GM21515 (cell line): ENCODE measurements at regions not wholly inside any gene's neighbourhood (a gene's known extent, or its start where the extent isn't known, plus 50 kb on each side); places are given as distances from the start of the nearest gene placed in this dataset.
"Not testable (repeated sequence)": the region's sequence is repeated elsewhere in the genome, so short reads cannot be mapped to it uniquely, and the experiment has no call there.

Source experiments
- ATAC-seq: cut with Tn5 transposase; IDR thresholded peaks from one replicate; pipeline ENCODE4 v1.9.1; 2021; ENCODE audit not compliant: unreplicated experiment

DNA sequence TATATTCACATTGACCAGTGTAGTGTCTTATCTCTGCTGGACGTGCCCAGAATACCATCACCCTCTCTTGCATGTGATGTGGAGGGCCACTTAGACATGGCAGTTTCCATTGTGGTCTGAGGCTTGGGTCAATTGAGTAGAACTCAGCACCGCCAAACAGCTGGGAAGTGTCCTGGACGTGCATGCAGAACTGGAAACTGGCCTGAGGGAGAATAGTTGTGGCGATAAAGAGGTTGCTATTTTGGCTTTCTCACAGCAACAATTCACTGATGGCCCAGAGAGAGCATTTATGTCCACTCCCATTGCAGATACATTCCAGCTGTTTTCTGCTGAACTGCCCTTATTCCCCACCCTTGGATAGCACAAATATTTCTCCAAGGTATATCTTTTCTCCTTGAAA is 210.1 kb upstream of the DAAM1 start:
- no peak for ATAC-seq

DNA sequence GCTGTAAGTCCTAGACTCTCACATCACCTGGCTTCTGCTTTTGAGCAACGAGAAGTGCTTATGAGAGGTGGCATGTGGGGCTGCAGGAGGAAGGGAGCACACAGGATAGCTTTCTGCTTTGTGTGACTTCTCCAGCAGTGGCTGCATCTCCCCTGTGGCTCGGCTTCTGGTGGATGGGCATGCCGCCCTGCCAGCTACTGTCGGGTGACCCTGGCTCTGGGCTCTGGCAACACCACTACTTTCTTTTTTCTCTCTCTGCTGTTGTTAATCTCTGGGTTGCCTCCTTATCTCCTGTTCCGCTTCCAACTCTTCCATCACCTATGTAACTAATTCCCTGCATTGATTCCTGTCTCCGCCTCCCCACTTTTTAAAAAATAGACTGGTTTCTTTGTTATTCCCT is 209.1 kb upstream of the DAAM1 start:
- no peak for ATAC-seq

DNA sequence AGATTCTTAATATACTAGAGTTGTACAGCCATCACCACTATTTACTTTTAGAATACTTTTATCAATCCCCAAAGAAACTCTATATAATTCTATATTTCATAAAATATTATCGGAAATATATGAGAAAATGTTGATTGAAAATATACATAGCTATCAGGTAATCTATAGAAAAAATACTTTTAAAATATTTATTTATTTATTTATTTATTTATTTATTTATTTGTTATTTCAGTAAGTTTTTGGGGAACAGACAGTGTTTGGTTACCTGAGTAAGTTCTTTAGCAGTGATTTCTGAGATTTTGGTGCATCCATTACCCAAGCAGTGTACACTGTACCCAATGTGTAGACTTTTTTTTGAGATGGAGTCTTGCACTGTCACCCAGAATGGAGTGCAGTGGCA is 206.6 kb upstream of the DAAM1 start:
- no peak for ATAC-seq

DNA sequence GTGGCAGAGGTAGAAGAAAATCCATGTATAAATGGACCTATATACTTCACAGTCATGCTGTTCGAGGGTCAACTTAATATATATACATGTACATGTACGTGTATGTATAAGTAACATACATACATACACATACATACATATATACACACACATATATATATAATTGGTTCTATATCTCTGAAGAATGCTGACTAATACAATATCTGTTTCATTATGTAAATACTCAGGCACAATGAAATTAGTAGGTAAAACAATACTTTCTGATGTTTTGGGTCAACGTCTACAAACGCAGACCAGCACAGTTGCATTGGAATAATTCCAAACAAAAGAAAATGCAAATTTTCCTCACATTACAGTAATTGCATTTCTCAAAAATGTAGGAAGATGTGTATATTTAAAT is 202.7 kb upstream of the DAAM1 start:
- no peak for ATAC-seq

DNA sequence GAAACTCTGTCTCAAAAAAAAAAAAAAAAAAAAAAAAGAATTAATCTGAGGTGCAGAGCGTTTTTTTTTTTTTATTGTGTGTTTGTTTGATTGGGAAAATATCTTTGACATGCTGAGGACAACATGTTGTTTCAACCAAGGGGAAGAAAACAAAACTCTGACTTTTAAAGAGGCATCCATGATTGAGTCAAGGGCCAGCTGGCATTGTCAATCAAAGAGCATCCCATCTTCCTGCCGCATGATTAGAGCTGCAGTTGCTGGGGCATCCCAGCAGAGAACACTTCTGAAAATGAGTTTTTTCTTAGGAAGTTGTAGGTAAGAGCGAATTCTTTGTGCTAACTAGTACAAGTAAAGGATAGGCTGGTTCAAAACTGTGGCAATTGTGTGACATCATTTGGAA is 200.9 kb upstream of the DAAM1 start:
- no peak for ATAC-seq

DNA sequence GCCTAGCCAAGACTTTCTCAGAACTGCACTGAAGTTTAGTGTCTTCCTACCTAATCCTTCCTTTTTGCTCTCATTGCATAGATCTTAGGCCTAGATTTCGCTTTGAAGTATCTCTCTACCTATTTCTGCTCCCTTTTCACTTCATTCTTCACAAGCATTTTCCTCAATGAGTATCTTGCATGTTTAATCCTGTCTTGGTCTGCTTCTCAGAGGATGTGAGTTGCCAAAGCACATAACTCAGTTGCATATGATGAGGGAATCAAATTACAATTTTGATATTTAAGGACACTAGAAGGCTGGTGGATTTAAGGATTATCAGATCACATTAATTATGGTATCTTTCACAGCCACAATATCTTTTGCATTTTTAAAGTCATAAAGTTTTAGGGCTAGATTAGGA is 195.5 kb upstream of the DAAM1 start:
- no peak for ATAC-seq

DNA sequence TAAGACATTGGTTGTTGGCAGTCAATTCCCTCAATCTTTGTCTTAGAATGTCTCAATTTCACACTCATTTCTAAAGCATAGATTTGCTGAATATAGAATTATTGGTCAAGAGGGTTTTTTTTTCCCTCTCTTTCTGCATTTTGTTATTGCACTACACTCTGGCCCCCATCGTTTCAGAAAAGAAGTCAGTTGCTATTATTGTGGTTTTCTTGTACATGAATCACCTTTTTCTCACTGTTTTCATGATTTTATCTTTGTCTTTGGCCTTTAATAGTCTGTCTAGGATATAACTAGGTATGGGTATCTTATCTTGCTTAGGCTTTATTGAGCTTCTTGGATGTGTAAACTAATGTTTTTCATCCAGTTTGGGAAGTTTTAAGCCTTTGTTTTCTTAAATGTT is 194.3 kb upstream of the DAAM1 start:
- no peak for ATAC-seq

DNA sequence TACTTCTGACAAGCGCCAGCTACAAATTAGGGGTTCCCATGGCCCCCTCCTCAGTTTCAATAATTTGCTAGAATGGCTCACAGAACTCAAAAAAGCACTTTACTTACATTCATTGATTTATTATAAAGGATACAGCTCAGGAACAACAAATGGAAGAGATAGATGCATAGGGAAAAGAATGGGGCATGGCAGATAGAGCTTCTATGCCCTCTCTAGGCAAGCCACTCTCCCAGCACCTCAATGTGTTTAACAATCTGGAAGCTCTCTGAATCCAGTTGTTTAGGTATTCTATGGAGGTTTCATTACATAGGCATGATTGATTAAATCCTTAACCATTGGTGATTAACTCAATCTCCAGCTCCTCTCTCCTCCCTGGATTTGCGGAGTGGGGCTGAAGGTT is 184.5 kb upstream of the DAAM1 start:
- no peak for ATAC-seq

DNA sequence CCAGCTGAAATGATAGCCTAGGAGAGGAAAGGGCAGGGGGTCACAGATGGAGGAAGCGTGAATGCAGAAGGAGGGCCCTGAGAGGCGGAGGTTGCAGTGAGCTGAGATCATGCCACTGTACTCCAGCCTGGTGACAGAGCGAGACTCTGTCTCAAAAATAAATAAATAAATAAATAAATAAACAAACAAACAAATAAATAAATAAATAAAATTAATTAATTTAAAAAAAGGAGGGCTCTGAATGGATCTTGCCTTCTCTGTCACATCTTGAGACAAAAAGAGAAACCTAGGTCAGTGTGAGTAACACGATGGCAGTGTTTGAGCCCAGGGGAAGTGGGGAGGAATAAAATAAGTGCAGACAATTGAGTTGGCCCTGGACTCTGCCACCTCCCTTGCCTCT is 182.3 kb upstream of the DAAM1 start:
- not testable (repeated sequence) for ATAC-seq

DNA sequence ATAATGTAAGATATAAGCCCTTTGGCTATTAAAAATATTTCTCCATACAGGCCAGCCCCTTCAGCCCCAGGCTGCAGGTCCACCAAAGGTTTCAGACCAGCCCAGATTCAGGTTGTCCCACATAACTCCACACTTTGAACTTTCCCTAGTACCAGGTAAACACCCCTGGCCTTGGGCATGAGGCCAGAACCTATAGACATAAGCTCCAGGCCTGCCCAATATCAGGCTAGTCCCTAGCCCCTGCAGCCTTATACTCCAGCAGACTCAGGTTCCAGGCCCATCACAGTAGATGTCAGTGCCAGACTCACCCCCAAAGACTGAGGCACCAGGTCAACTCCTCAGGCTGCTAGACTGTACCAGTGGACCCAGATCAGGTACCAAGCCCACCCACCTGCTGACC is 178.5 kb upstream of the DAAM1 start:
- ATAC-seq: no peak

DNA sequence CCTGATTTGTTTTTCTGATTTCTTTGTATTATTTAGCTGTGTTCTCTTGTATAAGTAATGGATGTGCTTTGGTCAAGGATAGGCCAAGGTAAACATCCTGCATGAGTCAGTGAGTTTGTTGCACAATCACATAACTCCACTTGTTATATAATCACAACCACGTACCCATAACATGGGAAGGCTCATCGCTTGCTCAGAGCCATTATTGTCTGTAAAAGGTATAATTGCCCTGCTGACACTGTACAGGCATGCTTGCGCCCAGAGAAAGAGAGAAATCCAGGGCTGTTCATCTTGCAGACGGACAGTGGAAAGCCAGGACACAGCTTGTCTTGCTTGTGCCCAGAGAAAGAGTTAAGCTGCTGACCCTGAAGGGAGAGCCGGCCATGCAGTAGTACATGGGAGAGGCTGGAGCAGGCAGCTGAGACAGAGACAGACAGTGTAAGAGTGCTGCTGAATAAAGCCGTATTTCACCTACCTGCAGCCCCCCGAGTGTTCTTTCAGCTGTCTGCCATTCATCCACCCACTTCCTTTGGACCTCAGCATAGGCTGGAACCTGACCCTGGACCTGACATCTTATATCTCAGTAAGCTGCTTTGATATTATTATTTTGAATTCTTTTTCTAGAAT is 174.7 kb upstream of the DAAM1 start:
- no peak for ATAC-seq

DNA sequence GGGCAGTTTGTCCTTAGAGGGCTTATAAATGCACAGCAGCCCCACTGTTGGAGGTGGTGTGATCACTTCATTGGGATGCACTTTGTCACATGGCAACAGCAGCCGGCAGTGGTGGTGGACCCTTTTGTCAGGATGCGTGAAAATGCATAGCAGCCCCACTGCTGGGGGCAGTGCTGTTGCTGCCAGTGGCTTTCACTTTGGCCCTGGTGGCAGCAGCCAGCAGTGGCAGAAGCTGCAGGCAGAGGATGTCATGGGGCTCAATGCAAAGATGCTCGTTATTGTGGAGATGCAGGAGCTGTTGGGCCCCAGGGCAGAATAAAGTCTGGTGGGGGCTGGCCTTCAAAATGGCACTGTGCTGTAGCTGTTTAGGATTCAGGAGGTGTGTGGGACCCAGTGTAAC is 173.0 kb upstream of the DAAM1 start:
- no peak for ATAC-seq

DNA sequence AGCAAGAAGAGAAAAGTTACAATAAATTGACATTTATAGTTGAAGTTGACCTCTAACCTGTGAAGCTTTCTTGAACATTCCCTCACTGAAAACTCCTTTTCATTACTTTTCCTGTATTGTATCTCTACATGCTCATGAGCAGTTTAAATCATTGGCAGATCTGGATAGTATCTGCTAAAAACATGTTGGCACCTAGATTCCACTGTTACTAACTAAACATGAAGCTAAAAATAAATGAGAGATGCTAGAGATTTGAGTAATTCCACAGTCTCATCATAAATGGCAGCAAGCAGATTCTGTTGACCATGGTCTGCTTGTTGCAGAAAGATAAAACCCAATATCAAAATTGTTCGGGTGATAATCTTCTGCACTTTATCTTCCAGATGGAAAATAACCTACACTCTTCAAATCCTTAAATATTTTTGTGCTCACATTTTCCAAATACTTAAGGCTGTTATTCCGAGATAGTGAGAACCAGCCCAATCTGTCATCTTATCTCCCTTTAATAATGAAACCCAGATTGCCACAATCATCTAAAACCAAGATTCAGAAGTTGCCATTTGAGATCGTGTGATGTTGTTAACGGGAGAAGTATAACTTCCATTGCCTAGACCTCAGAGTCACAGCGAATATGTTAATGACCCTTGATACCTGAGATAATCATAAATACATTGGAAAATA is 171.0 kb upstream of the DAAM1 start:
- ATAC-seq: no peak

DNA sequence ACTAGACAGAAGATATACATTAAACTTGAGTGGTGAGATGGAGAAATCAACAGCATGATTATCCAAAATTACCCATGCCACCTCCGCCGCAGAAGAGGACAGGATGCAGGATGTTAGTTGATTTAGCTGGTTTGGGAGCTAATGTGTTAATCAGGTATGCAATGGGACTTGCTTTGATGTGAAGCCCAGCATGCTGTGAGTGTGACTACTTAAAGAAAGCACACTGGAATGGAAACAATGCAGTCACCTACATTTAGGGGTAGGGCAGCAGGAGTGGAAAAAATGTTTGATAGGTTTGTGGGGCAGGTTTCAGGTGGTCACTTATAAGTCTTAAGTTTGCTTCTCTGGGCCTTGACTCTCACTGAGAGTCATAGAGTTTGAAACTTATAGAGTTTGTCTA is 170.0 kb upstream of the DAAM1 start:
- ATAC-seq: no peak

DNA sequence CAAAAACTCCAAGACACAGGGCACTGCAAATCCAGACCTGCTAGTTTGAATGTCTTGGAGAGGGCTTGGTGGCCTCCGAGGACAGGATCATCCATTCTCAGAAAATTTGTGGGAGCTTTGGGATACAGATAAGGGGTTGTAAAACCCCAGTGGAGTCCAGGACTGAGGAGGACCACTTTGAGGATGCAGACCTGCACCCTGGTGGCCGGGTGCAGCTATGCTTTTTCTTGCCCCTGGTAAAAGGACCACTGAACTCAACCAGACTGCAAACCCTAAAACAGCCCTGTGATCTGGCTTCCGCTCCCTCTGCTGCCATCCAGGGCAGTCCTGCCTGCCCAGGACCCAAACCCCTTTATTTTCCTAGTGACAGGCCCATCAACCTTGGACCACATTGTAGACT is 169.5 kb upstream of the DAAM1 start:
- no peak for ATAC-seq

DNA sequence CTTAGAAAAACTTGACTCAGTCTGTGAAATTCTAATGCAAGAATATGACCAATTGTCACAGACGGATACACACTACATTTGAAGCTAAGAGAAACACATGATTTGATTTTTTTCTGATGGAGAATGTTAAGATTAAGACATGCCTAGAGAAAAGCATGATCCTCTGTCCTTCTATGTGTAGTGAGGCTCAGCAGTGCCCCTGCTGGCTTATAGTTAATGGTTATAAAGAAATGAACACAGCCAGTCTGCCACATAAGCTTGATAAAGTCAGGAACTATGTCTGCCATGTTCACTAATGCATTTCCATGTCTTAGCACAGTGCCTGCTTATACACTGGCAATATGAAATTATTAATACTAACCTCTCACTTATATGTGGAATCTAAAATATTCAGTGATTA is 168.1 kb upstream of the DAAM1 start:
- peak; percentile 51 for ATAC-seq

DNA sequence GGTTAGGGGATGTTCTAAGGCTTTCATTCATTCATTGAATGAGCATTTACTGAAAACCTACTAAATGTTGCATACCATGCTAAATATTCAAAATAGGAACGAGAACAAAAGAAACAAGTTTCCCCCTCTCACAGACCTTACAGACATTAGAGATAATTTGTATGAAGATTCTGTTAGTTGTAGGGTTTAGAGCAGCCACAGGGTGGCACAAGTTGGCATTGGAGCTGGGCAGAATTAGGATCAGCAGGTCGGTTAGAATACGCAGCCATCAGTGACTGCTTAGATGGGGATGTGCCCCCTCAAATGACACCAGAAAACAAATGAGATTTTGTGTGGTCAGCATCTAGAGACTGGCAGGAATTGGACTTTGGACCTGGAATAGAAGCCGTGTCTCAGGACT is 166.3 kb upstream of the DAAM1 start:
- no peak for ATAC-seq

DNA sequence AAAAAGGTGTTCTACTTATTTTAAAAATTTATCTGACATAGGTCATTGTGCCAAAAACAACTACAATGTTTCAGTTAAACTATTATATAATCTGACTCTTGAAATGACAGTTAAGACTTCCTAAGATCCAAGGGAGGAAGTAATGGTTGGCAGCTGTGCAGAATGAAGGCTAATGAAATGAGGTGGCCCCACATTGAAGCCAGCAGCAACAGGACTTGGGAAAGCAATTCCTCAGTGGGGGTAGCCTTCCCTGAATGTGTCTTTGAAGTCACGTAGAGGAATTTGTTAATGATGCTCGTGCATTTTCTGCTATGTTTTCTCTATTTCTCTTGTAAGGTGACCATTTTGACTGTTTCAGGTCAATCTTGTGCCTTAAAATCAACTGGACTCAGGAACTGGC is 162.4 kb upstream of the DAAM1 start:
- ATAC-seq: no peak

DNA sequence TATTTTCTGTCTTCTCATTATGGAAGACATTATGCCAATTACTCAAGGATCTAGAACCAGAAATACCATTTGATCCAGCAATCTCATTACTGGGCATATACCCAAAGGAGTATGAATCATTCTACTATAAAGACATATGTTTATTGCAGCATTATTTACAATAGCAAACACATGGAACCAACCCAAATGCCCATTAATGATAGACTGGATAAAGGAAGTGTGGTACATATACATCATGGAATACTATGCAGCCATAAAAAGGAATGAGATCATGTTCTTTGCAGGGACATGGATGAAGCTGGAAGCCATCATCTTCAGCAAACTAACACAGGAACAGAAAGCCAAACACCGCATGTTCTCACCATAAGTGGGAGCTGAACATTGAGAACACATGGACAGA is 161.8 kb upstream of the DAAM1 start:
- ATAC-seq: not testable (repeated sequence)

DNA sequence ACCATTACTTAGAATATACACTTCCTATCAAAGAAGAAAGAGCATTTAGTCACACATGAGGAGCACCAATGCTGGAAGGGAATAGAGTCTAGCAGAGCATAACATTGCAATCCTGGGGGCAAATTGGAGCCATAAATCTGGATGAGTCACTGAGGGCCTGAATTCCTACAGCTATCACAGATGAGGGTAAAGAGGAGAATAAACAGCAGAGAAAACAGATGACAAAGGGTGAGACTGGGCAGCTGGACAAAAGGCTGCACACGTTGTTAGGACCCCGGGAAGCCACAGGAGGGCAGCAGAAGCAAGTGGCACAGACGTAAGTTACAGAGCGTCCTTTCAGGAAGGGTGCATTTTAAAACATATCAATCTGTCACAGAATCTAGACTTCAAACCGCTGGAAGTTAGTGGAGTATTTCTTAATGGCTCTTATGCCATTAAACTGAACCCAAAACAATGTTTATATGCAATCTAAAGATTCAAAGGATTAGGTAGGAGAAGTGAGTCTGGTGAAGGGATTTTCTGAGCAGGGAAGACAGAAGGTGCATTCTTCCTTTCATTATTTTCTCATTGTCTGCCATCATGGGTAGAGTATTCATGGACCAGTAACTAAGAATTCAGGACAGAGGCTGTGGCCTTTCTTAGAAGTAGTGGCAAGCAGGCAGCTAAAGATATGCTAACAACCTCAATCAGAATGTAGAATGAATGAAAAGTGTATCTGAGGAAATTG is 159.8 kb upstream of the DAAM1 start:
- ATAC-seq: peak; percentile 90

DNA sequence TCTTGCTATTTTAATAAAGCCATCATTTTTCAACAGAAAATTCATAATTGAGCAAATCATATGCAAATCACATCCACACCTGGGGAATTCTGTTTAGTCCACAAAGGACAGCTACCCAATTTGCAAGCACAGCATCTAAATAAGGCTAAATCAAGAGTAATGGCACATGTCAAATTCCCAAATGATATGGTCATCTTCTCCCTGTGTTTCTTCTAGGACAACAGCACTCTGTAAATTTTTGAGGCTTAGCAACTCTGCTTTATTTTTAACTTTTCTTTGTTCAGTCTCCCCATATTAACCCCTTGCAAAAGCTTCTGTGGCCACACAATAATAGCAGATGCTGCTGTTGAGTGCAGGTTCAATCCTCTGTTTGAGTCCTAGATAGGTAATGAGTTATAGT is 155.6 kb upstream of the DAAM1 start:
- ATAC-seq: no peak

DNA sequence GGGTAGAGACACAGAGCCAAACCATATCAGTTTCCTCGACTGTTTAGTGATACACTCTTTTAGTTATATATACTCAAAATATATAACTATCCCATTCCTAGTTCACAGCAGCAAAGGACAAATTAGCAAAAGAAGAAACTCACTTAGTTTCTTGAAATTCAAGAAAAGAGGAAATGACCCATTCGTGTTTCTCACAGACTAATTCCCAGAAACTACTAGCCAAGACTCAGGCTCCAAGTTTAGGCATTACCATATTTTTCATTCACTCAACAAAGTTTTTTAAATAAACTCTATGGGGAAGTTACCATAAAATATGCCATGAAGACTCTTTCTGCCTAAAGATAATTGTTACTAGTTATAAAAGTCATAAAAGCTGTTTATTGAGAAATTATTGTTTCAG is 152.3 kb upstream of the DAAM1 start:
- ATAC-seq: no peak

DNA sequence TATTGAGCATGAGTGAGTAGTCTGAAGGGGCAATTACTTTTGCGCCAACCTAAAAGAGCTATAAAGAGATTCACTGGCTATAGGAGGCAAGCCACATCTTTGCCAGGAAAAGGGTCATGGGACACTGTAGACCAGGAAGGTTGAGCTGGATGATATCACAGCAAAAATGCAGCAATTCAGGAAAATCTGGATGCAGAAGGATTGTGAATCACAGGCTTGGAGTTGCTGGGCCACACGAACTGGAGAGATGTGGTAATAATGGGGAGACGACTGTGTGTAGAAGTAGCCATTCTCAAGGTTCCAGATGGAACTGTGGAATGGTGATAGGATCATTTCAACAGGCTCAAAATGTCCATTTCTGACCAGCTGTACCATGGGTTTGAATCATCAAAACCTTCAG is 151.4 kb upstream of the DAAM1 start:
- no peak for ATAC-seq
